ENCODE measurements at regions not wholly inside any gene's neighbourhood (a gene's known extent, or its start where the extent isn't known, plus 50 kb on each side); places are given as distances from the start of the nearest gene placed in this dataset.

DNA sequence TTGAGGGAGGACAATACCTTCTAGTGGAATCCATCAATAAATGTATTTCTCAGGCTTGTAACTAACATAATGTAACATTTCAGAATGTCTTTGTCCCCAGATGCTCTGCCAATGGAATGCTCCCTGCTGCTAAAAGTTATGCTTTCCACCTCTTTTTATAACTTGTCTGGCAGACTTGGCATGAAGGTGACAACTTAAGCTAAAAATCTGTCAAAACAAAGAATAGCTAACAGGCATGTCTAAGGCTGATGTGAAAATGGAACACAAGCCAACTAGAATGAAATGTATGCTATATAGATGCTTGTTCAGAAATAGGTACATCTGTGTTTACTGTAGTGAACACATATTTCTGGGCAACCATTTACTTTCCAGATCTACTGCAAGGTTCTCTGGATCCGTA lies 467.9 kb downstream of the MRPL39 start:
- TF ChIP-seq EZH2 (IDR thresholded peaks at IDR 0.05; ENCODE audit: insufficient read depth, low read length), result no peak
- TF ChIP-seq, protein P1, sequence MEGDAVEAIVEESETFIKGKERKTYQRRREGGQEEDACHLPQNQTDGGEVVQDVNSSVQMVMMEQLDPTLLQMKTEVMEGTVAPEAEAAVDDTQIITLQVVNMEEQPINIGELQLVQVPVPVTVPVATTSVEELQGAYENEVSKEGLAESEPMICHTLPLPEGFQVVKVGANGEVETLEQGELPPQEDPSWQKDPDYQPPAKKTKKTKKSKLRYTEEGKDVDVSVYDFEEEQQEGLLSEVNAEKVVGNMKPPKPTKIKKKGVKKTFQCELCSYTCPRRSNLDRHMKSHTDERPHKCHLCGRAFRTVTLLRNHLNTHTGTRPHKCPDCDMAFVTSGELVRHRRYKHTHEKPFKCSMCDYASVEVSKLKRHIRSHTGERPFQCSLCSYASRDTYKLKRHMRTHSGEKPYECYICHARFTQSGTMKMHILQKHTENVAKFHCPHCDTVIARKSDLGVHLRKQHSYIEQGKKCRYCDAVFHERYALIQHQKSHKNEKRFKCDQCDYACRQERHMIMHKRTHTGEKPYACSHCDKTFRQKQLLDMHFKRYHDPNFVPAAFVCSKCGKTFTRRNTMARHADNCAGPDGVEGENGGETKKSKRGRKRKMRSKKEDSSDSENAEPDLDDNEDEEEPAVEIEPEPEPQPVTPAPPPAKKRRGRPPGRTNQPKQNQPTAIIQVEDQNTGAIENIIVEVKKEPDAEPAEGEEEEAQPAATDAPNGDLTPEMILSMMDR (IDR thresholded peaks at IDR 0.05; ENCODE audit: insufficient read depth, low read depth, low read length), result no peak
- Mint-ChIP-seq H3K4me1 (ENCODE audit: low read depth, unreplicated experiment) (no peaks in the 10 kb centered on the region), H3K27me3 (ENCODE audit: low read depth, unreplicated experiment) (no peaks in the 10 kb centered on the region), H3K9me3 (ENCODE audit: unreplicated experiment) (peaks cover 4% of the 10 kb centered on the region), H3K36me3 (ENCODE audit: low read depth, unreplicated experiment) (no peaks in the 10 kb centered on the region), H3K4me3 (ENCODE audit: unreplicated experiment) (no peak overlapping the region), H3K27ac (ENCODE audit: unreplicated experiment) (no peak overlapping the region)
- H2AFZ ChIP-seq (ENCODE audit: low read depth, low read length), result no peak overlapping the region
- H3K79me2 ChIP-seq (ENCODE audit: insufficient read depth, low read length), result no peaks in the 10 kb centered on the region
- no peak overlapping the region for H3K4me3 ChIP-seq (ENCODE audit: insufficient read depth, low read depth, low read length)
- FAIRE-seq (no peak), DNase-seq (ENCODE audit: low read depth) (no peak)
- no peak overlapping the region for H3K9ac ChIP-seq (ENCODE audit: low read length)
- no peaks in the 10 kb centered on the region for H3K4me1 ChIP-seq (ENCODE audit: insufficient read depth, low read length)
- H3K4me2 ChIP-seq (ENCODE audit: low read length), result no peak overlapping the region
- H4K20me1 ChIP-seq (ENCODE audit: insufficient read depth, low read length), result no peaks in the 10 kb centered on the region
- no peaks in the 10 kb centered on the region for H3K9me3 ChIP-seq (ENCODE audit: insufficient read depth, low read depth, low read length)
- H3K27ac ChIP-seq (ENCODE audit: low read depth, low read length), result no peak overlapping the region
- H3K27me3 ChIP-seq (ENCODE audit: insufficient read depth, low read length), result no peaks in the 10 kb centered on the region
- H3K36me3 ChIP-seq (ENCODE audit: insufficient read depth, low read length), result no peaks in the 10 kb centered on the region

DNA sequence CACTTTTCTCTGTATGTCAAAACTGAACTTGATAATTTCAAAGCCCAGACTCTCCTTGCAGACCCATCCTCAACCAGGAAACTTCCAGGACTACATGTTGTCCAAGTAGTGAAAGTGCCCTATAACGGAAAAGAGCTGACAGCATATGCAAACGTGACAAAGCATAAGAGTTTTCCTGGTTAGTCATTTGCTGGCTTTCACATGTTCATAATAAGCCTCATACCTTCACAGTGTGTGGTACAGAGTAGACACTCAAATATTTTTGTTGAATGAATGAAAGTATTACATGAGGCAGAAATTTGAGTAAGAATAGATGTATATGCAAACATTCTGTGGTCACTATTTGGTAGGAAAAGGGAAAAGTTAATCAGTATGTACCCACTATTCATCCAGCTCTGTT lies 473.3 kb downstream of the MRPL39 start:
- no peaks in the 10 kb centered on the region for H3K27me3 Mint-ChIP-seq (ENCODE audit: low read depth, unreplicated experiment)
- H3K27ac Mint-ChIP-seq (ENCODE audit: unreplicated experiment), result no peak overlapping the region
- Histone ChIP-seq H3K9ac (ENCODE audit: low read length) (no peak overlapping the region), H3K36me3 (ENCODE audit: insufficient read depth, low read length) (no peaks in the 10 kb centered on the region), H3K4me1 (ENCODE audit: insufficient read depth, low read length) (no peaks in the 10 kb centered on the region), H2AFZ (ENCODE audit: low read depth, low read length) (no peak overlapping the region), H3K27ac (ENCODE audit: low read depth, low read length) (peak overlapping the region; percentile 24), H3K4me3 (ENCODE audit: insufficient read depth, low read depth, low read length) (no peak overlapping the region), H4K20me1 (ENCODE audit: insufficient read depth, low read length) (no peaks in the 10 kb centered on the region), H3K9me3 (ENCODE audit: insufficient read depth, low read depth, low read length) (no peaks in the 10 kb centered on the region), H3K79me2 (ENCODE audit: insufficient read depth, low read length) (no peaks in the 10 kb centered on the region), H3K27me3 (ENCODE audit: insufficient read depth, low read length) (no peaks in the 10 kb centered on the region), H3K4me2 (ENCODE audit: low read length) (peak overlapping the region; percentile 29)
- H3K9me3 Mint-ChIP-seq (ENCODE audit: unreplicated experiment), result peaks cover 4% of the 10 kb centered on the region
- no peak for FAIRE-seq
- no peaks in the 10 kb centered on the region for H3K4me1 Mint-ChIP-seq (ENCODE audit: low read depth, unreplicated experiment)
- H3K36me3 Mint-ChIP-seq (ENCODE audit: low read depth, unreplicated experiment), result no peaks in the 10 kb centered on the region
- no peak overlapping the region for H3K4me3 Mint-ChIP-seq (ENCODE audit: unreplicated experiment)
- peak; percentile 65 for DNase-seq (ENCODE audit: low read depth)
- TF ChIP-seq, protein P1 (IDR thresholded peaks at IDR 0.05; ENCODE audit: insufficient read depth, low read depth, low read length), result no peak
- no peak for TF ChIP-seq EZH2 (IDR thresholded peaks at IDR 0.05; ENCODE audit: insufficient read depth, low read length)

GRCh38 chr21:25127811-25128210 lies 479.5 kb downstream of the MRPL39 start:
- no peaks in the 10 kb centered on the region for H4K20me1 ChIP-seq (ENCODE audit: insufficient read depth, low read length)
- H3K79me2 ChIP-seq (ENCODE audit: insufficient read depth, low read length), result no peaks in the 10 kb centered on the region
- DNase-seq (ENCODE audit: low read depth) (no peak), FAIRE-seq (no peak)
- H3K9me3 Mint-ChIP-seq (ENCODE audit: unreplicated experiment), result no peaks in the 10 kb centered on the region
- no peak overlapping the region for H3K4me3 ChIP-seq (ENCODE audit: insufficient read depth, low read depth, low read length)
- no peak overlapping the region for H2AFZ ChIP-seq (ENCODE audit: low read depth, low read length)
- no peaks in the 10 kb centered on the region for H3K4me1 Mint-ChIP-seq (ENCODE audit: low read depth, unreplicated experiment)
- H3K4me2 ChIP-seq (ENCODE audit: low read length), result no peak overlapping the region
- H3K4me3 Mint-ChIP-seq (ENCODE audit: unreplicated experiment), result no peak overlapping the region
- TF ChIP-seq, protein P1 (IDR thresholded peaks at IDR 0.05; ENCODE audit: insufficient read depth, low read depth, low read length), result no peak
- TF ChIP-seq EZH2 (IDR thresholded peaks at IDR 0.05; ENCODE audit: insufficient read depth, low read length), result no peak
- no peak overlapping the region for H3K9ac ChIP-seq (ENCODE audit: low read length)
- no peak overlapping the region for H3K27ac Mint-ChIP-seq (ENCODE audit: unreplicated experiment)
- no peak overlapping the region for H3K27ac ChIP-seq (ENCODE audit: low read depth, low read length)
- no peaks in the 10 kb centered on the region for H3K27me3 Mint-ChIP-seq (ENCODE audit: low read depth, unreplicated experiment)
- no peaks in the 10 kb centered on the region for H3K27me3 ChIP-seq (ENCODE audit: insufficient read depth, low read length)
- no peaks in the 10 kb centered on the region for H3K36me3 ChIP-seq (ENCODE audit: insufficient read depth, low read length)
- no peaks in the 10 kb centered on the region for H3K4me1 ChIP-seq (ENCODE audit: insufficient read depth, low read length)
- H3K36me3 Mint-ChIP-seq (ENCODE audit: low read depth, unreplicated experiment), result no peaks in the 10 kb centered on the region
- H3K9me3 ChIP-seq (ENCODE audit: insufficient read depth, low read depth, low read length), result no peaks in the 10 kb centered on the region

Data from astrocyte (in vitro differentiated cells and primary cell).